HG03139 (cell line): ENCODE measurements at regions not wholly inside any gene's neighbourhood (a gene's known extent, or its start where the extent isn't known, plus 50 kb on each side); places are given as distances from the start of the nearest gene placed in this dataset.
"Not testable (repeated sequence)": the region's sequence is repeated elsewhere in the genome, so short reads cannot be mapped to it uniquely, and the experiment has no call there.

ENCODE experiments used
- ATAC-seq: cut with Tn5 transposase; IDR thresholded peaks from one replicate; pipeline ENCODE4 v1.9.1; 2021; ENCODE audit not compliant: unreplicated experiment

- ATAC-seq: no peak
These were observed 111.6 kb upstream of the KLF14 start for GRCh38 chr7:130845581-130846085.

- no peak for ATAC-seq
These were observed 115.6 kb upstream of the KLF14 start for GRCh38 chr7:130849604-130850003.

- no peak for ATAC-seq
These were observed 116.9 kb upstream of the KLF14 start for GRCh38 chr7:130850956-130851355.

GRCh38 chr7:130852867-130853266, 118.9 kb upstream of the KLF14 start:
- ATAC-seq: no peak

- ATAC-seq: no peak
These were observed 119.7 kb upstream of the KLF14 start for GRCh38 chr7:130853503-130854279.

- no peak for ATAC-seq
These were observed 120.5 kb upstream of the KLF14 start for GRCh38 chr7:130854481-130854880.

- ATAC-seq: no peak
These were observed 122.9 kb upstream of the KLF14 start for GRCh38 chr7:130856866-130857265.

GRCh38 chr7:130860832-130861231, 126.8 kb upstream of the KLF14 start:
- not testable (repeated sequence) for ATAC-seq

- ATAC-seq: no peak
These were observed 131.6 kb upstream of the KLF14 start for GRCh38 chr7:130865408-130866236.

GRCh38 chr7:130867039-130867438, 133.0 kb upstream of the KLF14 start:
- ATAC-seq: no peak

- ATAC-seq: no peak
These were observed 133.7 kb upstream of the KLF14 start for GRCh38 chr7:130867581-130868136.

- no peak for ATAC-seq
These were observed 134.1 kb upstream of the KLF14 start for GRCh38 chr7:130868139-130868538.

GRCh38 chr7:130869918-130870317, 135.9 kb upstream of the KLF14 start:
- ATAC-seq: no peak

GRCh38 chr7:130872341-130872740, 138.3 kb upstream of the KLF14 start:
- no peak for ATAC-seq

GRCh38 chr7:130872756-130873448, 138.9 kb upstream of the KLF14 start:
- no peak for ATAC-seq

- ATAC-seq: no peak
These were observed 140.3 kb upstream of the KLF14 start for GRCh38 chr7:130874071-130874915.

GRCh38 chr7:130875265-130875741, 141.3 kb upstream of the KLF14 start:
- ATAC-seq: no peak

- ATAC-seq: no peak
These were observed 141.9 kb upstream of the KLF14 start for GRCh38 chr7:130875901-130876300.

GRCh38 chr7:130877236-130877990, 143.4 kb upstream of the KLF14 start:
- ATAC-seq: no peak
